GM10248 (cell line): ENCODE measurements at regions not wholly inside any gene's neighbourhood (a gene's known extent, or its start where the extent isn't known, plus 50 kb on each side); places are given as distances from the start of the nearest gene placed in this dataset.

Experiments used
- CTCF ChIA-PET: fragments of 300-600 bp; sonication (Branson Sonifier 250); formaldehyde crosslinking; extraction: SDS; loops from one replicate; lab custom pipeline; 2021; ENCODE audit warnings: antibody characterized with exemption; lab: Yijun Ruan, JAX
- POLR2A ChIA-PET: fragments of 350-650 bp; sonication (Branson Sonifier 250); formaldehyde crosslinking; extraction: SDS; loops from one replicate; lab custom pipeline; 2020; ENCODE audit warnings: antibody characterized with exemption; lab: Yijun Ruan, JAX
- DNase-seq: peaks from one replicate; pipeline ENCODE4 v3.0.0; 2012; ENCODE audit errors: extremely low spot score
- TF ChIP-seq, protein P1 (sequence below): IDR thresholded peaks from 2 replicates; pipeline ENCODE4 v1.5.1; 2012; ENCODE audit warnings: mild to moderate bottlenecking, low read depth; ENCODE audit errors: extremely low read depth, missing control alignments, control extremely low read depth

DNA sequence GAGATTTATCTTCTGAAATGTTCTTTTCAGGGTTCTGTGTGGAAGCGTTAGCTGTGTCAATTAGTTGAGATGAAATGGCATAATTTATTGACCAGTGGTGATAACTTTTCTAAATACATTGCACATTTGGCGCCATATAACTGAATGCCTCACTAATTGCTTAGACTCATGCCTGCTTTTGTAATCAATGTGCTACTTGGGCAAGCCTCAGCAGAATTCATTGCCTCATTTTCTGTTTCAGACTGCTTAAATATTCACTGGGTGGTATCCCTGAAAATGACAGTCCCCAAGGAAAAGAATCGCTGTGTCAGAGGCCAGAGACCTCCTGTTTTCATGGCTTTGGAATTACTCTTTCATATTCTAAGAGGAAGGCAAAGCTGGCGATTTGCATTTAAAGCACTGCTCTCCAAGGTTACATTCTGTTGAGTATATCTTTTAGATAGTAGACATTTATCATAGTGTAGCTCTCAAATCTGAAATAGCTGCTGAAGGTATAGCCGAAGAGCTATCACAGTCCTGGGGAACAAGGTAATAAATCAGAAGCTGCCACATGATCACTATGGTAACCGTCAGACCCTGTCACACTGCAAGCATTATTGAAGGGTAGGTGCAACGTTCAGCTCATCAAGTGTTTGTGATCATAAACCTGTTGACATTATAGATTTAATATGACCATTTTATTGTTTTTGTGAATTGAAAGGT, 297.3 kb upstream of the E2F7 start:
- TF ChIP-seq, protein P1, sequence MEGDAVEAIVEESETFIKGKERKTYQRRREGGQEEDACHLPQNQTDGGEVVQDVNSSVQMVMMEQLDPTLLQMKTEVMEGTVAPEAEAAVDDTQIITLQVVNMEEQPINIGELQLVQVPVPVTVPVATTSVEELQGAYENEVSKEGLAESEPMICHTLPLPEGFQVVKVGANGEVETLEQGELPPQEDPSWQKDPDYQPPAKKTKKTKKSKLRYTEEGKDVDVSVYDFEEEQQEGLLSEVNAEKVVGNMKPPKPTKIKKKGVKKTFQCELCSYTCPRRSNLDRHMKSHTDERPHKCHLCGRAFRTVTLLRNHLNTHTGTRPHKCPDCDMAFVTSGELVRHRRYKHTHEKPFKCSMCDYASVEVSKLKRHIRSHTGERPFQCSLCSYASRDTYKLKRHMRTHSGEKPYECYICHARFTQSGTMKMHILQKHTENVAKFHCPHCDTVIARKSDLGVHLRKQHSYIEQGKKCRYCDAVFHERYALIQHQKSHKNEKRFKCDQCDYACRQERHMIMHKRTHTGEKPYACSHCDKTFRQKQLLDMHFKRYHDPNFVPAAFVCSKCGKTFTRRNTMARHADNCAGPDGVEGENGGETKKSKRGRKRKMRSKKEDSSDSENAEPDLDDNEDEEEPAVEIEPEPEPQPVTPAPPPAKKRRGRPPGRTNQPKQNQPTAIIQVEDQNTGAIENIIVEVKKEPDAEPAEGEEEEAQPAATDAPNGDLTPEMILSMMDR, result no peak
- POLR2A ChIA-PET, result no interaction called here
- no peak for DNase-seq
- CTCF ChIA-PET, result interaction anchor here (1.1 kb wide), 1 partner anchor 43 kb away, joined by 3 read pairs; no protein-coding TSS in a partner anchor

DNA sequence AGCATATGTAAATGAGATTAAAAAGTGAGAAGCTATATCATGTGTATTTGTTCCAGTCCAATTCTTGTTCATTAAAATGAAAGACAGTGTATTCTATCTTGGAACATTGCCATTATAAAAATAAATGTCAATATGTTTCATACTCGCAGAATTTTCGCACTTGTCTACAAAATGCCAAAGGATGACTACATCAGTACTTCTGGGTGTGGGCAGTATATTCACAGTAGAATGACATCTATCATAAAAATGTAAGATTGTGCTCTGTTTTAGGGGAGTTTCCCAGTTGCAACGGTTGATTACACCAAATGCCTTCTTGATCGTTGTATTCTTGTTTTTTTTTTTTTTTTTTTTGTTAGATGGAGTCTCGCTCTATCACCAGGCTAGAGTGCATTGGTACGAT, 292.3 kb upstream of the E2F7 start:
- ChIA-PET CTCF (interaction anchor here (1.5 kb wide), 1 partner anchor 18 kb away, joined by 4 read pairs; no protein-coding TSS in a partner anchor), POLR2A (no interaction called here)

DNA sequence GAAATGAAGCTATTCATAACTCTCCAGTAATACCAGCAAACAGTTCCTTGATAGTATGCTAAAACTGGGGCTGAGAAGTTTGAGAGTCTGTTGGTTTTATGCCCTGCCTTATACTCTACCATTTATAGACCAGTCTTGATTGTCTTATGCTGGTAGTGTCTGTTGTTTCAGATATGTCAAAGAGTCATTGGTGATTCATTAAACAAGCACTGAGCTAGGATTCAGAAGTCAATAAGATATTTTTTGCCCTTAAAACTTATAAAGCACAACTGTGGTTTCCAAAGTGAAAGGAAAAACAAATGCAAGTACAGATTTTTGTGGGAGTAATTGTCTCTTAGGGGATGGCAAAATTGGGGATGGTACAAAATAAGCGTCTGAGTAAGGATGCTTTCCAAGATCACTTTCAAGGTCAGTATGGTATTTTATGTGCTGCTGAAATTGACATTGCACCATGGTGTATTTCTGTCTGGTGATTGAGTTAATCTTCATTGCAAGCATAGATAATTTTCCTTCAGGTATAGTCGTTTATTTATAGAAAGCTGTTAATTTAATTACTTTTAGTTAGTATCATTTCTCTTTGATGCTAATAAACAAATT, 289.5 kb upstream of the E2F7 start:
- TF ChIP-seq, protein P1, result no peak
- POLR2A ChIA-PET, result no interaction called here
- no peak for DNase-seq
- CTCF ChIA-PET, result interaction anchor here (1.2 to 2.7 kb wide), 2 partner anchors 10 to 28 kb away, joined by 3 to 11 read pairs; no protein-coding TSS in a partner anchor

More for the DNA sequence above, 292.3 kb upstream of the E2F7 start:
- TF ChIP-seq, protein P1, result no peak
- DNase-seq, result no peak

DNA sequence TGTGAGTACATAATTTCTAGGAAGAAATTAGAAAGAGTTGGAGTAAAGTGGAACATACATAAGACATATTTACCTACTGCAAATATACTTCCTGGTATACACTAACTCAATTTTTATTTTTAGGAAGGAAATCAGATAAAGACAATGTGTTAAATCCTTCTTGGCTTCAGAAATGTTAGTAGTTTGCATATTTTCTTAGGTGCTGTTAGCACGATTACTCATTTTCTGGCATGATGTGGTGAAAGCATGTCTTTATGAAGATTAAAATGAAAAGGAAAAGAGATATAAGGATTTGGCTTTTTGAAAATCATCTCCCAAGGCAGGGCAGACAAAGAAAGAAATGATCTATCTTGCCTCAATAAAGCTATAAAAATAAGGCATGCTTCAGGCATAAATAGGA, 287.6 kb upstream of the E2F7 start:
- DNase-seq, result no peak
- TF ChIP-seq, protein P1, result no peak
- ChIA-PET CTCF (interaction anchor here (1.3 kb wide), 1 partner anchor 78 kb away, joined by 3 read pairs; no protein-coding TSS in a partner anchor), POLR2A (no interaction called here)

DNA sequence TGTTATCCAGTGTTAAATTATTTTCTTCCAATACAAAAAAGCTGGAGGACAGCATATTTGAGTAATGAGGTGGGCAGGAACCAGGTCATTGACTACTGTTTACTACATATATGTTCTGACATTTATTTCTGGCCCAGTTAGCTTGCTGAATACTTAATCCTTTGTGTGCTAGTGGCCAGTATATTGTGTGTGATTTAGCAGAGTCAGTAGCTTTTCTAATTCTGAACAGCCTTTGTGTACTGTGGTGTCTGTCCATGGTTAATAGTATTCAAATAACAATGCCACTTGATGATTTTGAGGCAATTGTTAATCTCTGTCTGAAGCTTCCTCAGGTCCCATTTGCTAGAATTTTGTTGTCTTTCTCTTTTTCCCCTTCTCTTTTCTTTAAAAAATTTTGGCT, 286.5 kb upstream of the E2F7 start:
- no peak for DNase-seq
- TF ChIP-seq, protein P1, result no peak
- ChIA-PET CTCF (interaction anchor here (1.3 kb wide), 1 partner anchor 77 kb away, joined by 3 read pairs; no protein-coding TSS in a partner anchor), POLR2A (no interaction called here)

DNA sequence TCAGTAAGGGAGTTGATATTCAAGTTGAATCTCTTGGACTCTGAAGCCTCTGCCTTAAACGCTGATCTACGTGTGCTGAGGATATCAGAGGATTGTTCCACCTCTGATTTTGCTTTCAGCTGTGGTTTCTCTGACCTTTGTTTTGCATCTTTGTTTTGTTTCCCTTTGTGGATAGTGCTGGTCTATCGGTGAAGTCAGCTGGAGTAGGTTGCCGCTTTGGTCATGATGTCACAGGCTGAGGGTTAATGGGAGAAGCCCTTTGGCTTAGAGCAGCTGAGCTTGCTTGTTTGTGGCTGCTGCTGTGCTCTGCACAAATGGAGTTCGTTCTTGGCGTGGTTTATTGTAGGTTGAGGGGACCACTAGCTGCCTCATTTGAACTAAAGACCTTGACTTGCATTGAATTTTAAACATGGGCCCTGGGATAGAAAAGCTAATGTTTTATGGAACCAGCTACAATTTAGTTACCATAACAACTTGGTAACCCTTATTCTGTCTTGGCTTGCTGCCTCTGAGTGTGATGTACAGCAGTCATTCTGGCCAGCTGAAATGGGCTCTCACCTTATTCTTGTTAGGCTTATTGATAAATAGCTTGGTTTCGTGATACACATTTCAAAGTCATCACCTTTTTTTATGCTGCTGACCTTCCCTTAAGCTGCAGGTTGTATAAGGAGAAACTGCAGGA, 284.5 kb upstream of the E2F7 start:
- POLR2A ChIA-PET, result no interaction called here
- TF ChIP-seq, protein P1, result no peak
- CTCF ChIA-PET, result no interaction called here
- no peak for DNase-seq
